Mucosa of descending colon (tissue), 3 donors: ENCODE measurements at regions not wholly inside any gene's neighbourhood (a gene's known extent, or its start where the extent isn't known, plus 50 kb on each side); places are given as distances from the start of the nearest gene placed in this dataset.
A peak's percentile ranks its signal among the peaks of the same experiment; 100 is the strongest.
"Not testable (repeated sequence)": the region's sequence is repeated elsewhere in the genome, so short reads cannot be mapped to it uniquely, and the experiment has no call there.

Source experiments
- ATAC-seq: fragments of 200-7000 bp; cut with Tn5 transposase; one replicate; pipeline ENCODE4 v1.9.1; 2020; ENCODE audit warnings: mild to moderate bottlenecking, moderate library complexity
- DNase-seq, 3 donors: peaks; one replicate each; pipeline ENCODE4 v3.0.0-alpha.2; 2020
- H3K36me3 ChIP-seq: fragments of 200-600 bp; one replicate; pipeline ENCODE4 v1.8.0; 2021; ENCODE audit warnings: low read depth, mild to moderate bottlenecking
- H3K4me1 ChIP-seq: fragments of 200-600 bp; one replicate; pipeline ENCODE4 v1.8.0; 2021; ENCODE audit warnings: low read depth, mild to moderate bottlenecking
- H3K4me3 ChIP-seq: fragments of 200-600 bp; one replicate; pipeline ENCODE4 v1.8.0; 2021; ENCODE audit warnings: mild to moderate bottlenecking
- H3K9me3 ChIP-seq: fragments of 200-600 bp; one replicate; pipeline ENCODE4 v1.8.0; 2021; ENCODE audit warnings: mild to moderate bottlenecking
- CTCF ChIP-seq: fragments of 200-600 bp; IDR thresholded peaks from one replicate; pipeline ENCODE4 v1.8.0; 2022; ENCODE audit warnings: antibody characterized with exemption, mild to moderate bottlenecking
- intact Hi-C, 2 donors: fragments of 100-400 bp; cut with DNase I in 1 of 2; cut with micrococcal nuclease in 1 of 2; formaldehyde crosslinking; loops; one replicate each; pipeline versions ENCODE4 v1.11.0 to v1.11.1; 2022; cut with DNase I, micrococcal nuclease
- donor health status: DM: no; HTN: no; CAD: no; lungs with moderate emphysema.
- donor health status: DM: no; HTN: no; CAD: no.
- donor health status: DM: no; HTN: yes; CAD: no.

- H3K9me3 ChIP-seq: no peaks in the 10 kb centered on the region
- DNase-seq (no peak), ATAC-seq (no peak)
- intact Hi-C loops: no loop called here
- no peaks in the 10 kb centered on the region for H3K36me3 ChIP-seq
- H3K4me3 ChIP-seq: no peak overlapping the region
- no peaks in the 10 kb centered on the region for H3K4me1 ChIP-seq
- no peak for TF ChIP-seq CTCF
These were observed 218.4 kb downstream of the KLF6 start for GRCh38 chr10:3566627-3567026.

DNA sequence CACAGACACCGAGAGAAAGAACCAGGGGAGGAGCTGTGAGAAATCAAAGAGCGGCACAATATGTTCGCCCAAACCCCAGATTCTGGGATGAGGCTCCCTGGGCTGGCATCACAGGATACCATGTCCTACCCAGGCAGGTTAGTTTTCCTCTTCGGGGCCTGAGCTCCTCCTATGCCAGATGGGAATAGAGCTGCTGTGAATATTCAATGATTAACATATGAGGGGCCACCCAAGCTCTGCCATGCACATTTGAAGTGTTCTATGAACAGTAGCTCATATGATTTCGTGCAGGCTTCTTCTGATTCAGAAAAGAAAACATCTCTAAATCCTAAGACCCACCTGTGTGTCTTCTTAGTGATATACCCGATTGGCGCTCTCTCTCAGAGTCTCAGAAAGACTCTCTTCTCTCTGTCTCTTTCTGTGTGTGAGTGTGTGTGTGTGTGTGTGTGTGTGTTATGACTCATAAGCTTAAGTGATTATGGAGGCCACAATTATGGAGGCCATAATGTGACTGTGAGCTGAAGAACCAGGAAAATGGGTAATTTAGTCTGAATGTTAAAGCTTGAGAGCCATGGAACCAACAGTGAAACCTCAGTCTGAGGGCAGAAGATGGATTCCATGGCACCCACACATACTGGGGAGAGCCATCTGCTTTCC lies 220.5 kb downstream of the KLF6 start:
- ATAC-seq: no peak
- no peak for TF ChIP-seq CTCF
- Histone ChIP-seq H3K4me1 (no peaks in the 10 kb centered on the region), H3K4me3 (no peak overlapping the region), H3K36me3 (no peaks in the 10 kb centered on the region), H3K9me3 (no peaks in the 10 kb centered on the region)
- DNase-seq: no peak
- intact Hi-C loops: no loop called here

GRCh38 chr10:3563298-3563697 lies 221.7 kb downstream of the KLF6 start:
- Histone ChIP-seq H3K4me1 (no peaks in the 10 kb centered on the region), H3K36me3 (no peaks in the 10 kb centered on the region), H3K4me3 (no peak overlapping the region), H3K9me3 (no peaks in the 10 kb centered on the region)
- TF ChIP-seq CTCF: no peak
- intact Hi-C loops: no loop called here
- no peak for DNase-seq
- ATAC-seq: no peak

- not testable (repeated sequence) for H3K36me3 ChIP-seq, DNase-seq, ATAC-seq
These were observed 224.4 kb downstream of the KLF6 start for GRCh38 chr10:3560628-3561027.

DNA sequence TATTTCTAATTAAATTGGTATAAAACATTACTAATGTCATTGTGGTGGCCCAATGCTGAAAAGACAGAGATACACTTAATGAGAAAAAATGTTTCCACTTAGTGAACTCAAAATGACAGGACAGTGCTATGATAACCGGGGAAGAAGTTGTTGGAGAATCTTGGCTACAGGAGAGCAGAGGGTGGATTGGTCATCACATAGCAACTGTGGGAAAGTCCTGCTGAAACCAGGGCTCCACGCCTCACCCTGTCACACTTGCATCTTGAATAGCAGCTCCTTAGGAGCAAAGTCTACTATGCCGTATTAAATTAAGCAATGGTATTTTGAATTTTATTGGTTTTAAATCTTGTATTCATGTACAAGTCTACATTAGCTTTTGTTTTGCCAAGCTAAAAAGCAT lies 225.5 kb downstream of the KLF6 start:
- H3K9me3 ChIP-seq: no peaks in the 10 kb centered on the region
- no peaks in the 10 kb centered on the region for H3K4me1 ChIP-seq
- DNase-seq (no peak), ATAC-seq (no peak)
- H3K36me3 ChIP-seq: no peaks in the 10 kb centered on the region
- TF ChIP-seq CTCF: no peak
- intact Hi-C loops: no loop called here
- H3K4me3 ChIP-seq: no peak overlapping the region

More at GRCh38 chr10:3560628-3561027, 224.4 kb downstream of the KLF6 start:
- H3K4me1 ChIP-seq, H3K9me3 ChIP-seq, intact Hi-C loops, H3K4me3 ChIP-seq: not testable (repeated sequence)

DNA sequence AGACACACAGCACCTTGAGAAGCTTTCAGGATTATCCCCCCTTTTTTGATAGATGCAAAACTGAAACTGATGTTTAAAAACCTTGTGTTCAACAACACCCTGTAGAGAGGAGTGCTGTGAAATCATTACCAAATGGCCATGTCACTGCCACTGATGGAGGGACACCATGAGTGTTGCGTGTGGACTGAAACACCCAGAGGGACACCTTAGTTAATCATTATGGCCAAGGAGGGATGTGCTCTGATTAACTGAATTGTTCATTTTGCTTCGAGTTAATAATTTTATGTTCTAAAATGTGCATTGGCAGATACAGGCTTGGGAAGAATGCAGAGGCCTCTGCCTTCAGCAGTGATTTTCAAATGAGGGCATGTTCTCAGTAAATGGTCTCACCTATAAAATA lies 226.0 kb downstream of the KLF6 start:
- no peaks in the 10 kb centered on the region for H3K9me3 ChIP-seq
- ATAC-seq (no peak), DNase-seq (no peak)
- no peaks in the 10 kb centered on the region for H3K36me3 ChIP-seq
- H3K4me3 ChIP-seq: no peak overlapping the region
- no peaks in the 10 kb centered on the region for H3K4me1 ChIP-seq
- TF ChIP-seq CTCF: no peak
- intact Hi-C loops: no loop called here

DNA sequence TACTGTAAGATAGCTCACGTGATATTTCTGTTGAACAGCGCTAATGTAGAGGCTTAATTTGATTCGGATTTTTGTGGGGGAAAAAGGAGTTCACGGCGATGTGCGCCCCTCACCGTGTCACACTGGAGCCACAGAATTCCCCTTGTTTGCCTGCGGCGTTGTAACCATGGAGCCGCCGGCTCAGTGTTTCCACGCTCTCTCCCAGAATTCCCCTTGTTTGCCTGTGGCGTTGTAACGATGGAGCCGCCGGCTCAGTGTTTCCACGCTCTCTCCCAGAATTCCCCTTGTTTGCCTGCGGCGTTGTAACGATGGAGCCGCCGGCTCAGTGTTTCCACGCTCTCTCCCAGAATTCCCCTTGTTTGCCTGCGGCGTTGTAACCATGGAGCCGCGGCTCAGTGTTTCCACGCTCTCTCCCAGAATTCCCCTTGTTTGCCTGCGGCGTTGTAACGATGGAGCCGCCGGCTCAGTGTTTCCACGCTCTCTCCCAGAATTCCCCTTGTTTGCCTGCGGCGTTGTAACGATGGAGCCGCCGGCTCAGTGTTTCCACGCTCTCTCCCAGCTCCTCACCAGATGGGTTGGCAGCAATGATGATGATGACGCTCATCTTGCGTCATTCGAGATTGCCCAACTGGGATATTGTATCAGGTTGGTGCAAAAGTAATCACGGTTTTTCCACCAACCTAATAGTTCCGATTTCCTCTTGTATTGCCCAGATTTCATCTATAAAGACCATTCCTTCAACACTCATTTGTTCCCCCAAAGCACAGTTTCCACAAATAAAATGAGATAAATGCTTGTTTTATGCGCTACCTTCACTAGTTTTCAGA lies 228.6 kb downstream of the KLF6 start:
- H3K36me3 ChIP-seq, ATAC-seq, H3K4me1 ChIP-seq, H3K4me3 ChIP-seq, intact Hi-C loops, H3K9me3 ChIP-seq: not testable (repeated sequence)
- peak in 1 of 3 donors; percentile 32 for DNase-seq
